ENCODE measurements at regions not wholly inside any gene's neighbourhood (a gene's known extent, or its start where the extent isn't known, plus 50 kb on each side); places are given as distances from the start of the nearest gene placed in this dataset.
A peak's percentile ranks its signal among the peaks of the same experiment; 100 is the strongest.

- TF ChIP-seq CTCF (IDR thresholded peaks at IDR 0.05) (peak in 4 of 6 experiments; percentile 16 to 59 (median 56)), POLR2A (IDR thresholded peaks at IDR 0.05) (no peak)
Observed at GRCh38 chr2:59449274-59449673, 1104.2 kb downstream of the BCL11A start.

Data from Peyer's patch (tissue), 4 donors.